HL-60/S4 (cell line): ENCODE measurements at regions not wholly inside any gene's neighbourhood (a gene's known extent, or its start where the extent isn't known, plus 50 kb on each side); places are given as distances from the start of the nearest gene placed in this dataset.

ENCODE experiments used
- in situ Hi-C: fragments of 300-500 bp; cut with MboI; formaldehyde crosslinking; loops from 2 replicates; pipeline ENCODE4 v1.14.3; 2022; ENCODE audit warnings: low sequenced_read_pairs

DNA sequence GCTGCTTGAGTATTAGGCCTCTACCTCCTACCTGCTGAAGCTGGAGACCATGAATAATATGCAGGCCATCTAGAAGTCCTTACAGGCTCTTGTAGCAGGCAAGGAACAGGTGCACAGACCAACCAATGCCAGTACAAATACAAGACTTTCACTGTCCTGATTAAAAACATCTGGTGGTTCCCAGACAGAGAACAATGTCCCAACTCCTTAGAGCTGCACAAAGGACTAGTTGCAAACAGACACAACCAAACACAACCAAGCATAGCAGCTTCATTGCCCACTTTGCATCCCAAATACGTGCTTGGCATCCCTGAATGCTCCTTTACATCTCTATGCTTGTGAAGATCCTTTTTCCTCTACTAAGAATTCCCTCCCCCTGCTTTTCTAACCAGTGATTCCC is 98.1 kb upstream of the CXADR start:
- in situ Hi-C loops = no loop called here

DNA sequence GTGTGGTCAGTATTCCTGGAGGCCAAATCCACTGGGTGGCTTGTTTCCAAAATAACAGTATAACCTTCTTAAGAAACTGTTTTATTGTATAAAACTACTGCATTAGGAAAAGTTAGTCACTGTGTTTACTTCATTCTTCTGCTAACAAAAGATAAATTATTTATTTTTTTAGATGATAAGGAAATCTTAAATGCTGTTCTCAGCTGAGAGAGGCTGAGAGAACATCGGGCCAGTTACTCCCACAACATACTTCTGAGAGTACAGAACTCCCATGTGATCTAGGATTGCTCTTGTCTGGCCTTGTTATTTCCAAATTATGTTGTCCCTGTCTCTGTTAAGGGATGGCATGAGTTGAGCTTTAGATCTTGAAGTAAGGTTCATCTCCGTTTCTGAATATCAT is 96.7 kb upstream of the CXADR start:
- in situ Hi-C loops = no loop called here

DNA sequence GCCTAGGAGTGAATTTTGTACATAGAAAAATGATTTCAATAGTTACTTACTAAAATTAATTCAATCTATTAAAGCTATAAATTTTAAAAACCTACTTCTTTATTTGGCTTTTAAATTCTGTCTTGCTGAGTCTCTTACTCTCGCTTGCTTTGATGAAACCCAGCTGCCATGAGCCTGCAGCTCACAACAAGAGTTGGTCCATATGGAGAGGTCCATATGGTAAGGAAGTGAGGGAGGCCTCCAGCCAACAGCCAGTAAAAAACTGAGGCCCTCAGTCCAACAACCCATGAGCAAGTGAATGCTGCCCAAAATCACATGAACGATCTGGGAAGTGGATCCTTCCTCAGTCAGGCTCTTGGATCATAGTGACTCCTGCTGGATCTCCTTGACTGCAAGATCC is 89.9 kb upstream of the CXADR start:
- in situ Hi-C loops = no loop called here

DNA sequence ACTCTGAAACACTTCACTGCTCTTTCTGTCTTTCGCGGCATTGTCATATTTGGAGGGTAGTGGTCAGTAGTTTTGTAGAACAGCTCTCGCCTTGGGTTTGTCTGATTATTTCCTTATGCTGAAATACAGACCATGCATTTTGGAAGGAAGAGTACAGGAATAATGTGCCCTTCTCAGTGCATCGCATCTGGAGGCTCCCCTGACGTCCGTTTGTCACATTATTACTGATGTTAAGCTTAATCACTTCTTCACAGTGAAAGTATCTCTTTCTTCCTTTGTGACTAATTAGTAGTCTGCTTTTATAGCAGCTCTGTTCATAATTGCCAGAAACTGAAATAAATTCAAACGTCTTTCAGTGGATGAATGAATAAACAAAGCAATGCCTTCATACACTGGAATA is 85.7 kb upstream of the CXADR start:
- in situ Hi-C loops = no loop called here

DNA sequence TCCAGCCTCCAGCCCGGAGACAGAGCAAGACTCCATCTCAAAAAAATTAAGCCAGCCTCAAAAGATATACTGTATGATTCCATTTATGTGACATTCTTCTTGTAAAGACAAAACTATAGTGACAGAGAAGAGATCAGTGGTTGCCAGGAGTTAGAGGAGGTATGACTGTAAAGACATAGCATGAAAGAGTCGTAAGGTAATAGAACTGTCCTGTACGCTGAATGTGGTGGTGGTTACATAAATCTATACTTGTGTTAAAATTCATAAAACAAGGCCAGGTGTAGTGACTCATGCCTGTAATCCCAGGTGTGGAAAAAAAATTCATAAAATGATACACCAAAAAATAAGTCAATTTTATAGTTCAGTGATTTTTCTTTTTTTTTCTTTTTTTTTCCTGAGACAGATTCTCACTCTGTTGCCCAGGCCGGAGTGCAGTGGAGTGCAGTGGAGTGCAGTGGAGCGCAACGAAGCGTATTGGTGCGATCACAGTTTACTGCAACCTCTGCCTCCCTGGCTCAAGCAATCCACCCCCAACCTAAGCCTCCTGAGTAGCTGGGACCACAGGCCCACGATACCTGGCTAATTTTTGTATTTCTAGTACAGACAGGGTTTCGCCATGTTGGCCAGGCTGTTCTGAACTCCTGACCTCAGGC is 84.9 kb upstream of the CXADR start:
- in situ Hi-C loops = no loop called here

DNA sequence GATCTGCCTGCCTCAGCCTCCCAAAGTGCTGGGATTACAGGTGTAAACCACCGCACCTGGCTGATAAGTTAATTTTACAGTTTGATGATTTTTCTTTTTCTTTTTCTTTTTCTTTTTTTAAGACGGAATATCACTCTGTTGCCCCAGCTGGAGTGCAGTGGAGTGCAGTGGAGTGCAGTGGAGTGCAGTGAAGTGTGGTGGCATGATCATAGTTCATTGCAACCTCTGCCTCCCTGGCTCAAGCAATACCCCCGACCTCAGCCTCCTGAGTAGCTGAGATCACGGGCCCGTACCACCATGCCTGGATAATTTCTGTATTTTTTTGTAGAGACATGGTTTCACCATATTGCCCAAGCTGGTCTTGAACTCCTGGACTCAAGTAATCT is 84.4 kb upstream of the CXADR start:
- in situ Hi-C loops = no loop called here

DNA sequence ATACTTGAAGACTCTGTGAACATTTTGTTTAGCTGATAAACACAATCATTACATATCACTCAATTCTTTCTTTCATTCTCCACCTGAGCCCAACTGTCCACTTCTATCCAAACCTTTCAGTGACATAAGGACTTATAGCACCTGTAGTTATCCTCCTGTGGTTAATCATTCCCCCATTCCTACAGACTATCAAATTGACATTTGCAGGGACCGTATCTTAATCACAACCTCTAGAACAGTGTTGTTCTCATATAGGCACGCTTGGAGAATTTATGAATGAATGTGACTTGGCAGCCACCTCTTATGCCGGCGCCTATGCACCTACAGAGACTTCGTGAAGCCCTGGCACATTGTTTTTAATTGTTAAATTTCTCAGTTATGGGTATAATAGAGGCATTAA is 83.9 kb upstream of the CXADR start:
- in situ Hi-C loops = no loop called here

DNA sequence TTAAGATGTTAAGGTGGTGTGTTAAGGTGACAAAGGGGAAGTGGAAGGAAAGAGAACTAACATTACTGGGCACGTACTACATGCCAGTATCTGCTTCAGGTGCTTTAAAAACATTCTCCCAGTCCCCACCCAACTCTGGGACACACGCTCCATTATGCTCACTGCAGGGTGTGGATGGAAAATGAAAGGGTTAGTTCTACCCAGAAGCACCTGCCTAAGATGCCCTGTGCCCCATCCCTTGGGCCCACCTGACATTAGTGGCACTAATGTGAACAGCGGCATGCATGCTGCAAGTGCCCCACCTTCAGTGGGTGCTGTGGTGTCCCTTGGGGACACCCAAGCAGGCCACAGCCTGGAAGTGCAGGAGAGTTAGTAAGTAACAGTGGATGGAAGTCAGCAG is 82.9 kb upstream of the CXADR start:
- in situ Hi-C loops = no loop called here

DNA sequence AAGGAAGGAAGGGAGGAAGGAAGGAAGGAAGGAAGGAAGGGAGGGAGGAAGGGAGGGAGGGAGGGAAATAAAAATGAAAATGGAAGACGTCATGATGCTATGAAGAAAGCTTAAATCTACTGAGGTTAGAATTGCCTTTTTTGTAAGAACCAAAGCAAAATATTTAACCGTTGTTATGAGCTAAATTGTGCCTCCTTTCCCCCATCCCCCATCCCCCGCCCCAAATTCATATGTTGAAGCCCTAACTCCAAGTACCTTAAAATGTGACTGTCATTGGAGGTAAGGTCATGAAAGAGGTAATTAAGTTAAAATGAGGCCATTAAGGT is 80.1 kb upstream of the CXADR start:
- in situ Hi-C loops = no loop called here

DNA sequence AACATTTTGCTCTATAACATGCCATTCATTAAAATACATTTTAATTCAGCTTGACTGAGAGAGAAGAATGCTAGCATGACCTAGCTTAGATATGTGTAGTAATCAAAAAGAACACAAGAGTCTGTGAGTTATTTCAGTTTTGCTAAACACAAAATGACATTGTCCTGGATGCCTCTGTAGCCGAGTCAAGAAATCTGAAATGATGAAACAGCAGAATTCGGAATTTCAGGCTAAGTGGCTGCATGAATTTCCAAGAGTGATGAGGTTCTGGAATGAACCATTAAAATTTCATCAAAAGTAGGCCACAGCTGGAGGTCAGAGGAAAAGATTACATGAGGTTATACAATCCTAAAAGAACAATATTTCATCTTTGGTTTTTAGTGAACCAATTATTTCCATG is 79.1 kb upstream of the CXADR start:
- in situ Hi-C loops = no loop called here

DNA sequence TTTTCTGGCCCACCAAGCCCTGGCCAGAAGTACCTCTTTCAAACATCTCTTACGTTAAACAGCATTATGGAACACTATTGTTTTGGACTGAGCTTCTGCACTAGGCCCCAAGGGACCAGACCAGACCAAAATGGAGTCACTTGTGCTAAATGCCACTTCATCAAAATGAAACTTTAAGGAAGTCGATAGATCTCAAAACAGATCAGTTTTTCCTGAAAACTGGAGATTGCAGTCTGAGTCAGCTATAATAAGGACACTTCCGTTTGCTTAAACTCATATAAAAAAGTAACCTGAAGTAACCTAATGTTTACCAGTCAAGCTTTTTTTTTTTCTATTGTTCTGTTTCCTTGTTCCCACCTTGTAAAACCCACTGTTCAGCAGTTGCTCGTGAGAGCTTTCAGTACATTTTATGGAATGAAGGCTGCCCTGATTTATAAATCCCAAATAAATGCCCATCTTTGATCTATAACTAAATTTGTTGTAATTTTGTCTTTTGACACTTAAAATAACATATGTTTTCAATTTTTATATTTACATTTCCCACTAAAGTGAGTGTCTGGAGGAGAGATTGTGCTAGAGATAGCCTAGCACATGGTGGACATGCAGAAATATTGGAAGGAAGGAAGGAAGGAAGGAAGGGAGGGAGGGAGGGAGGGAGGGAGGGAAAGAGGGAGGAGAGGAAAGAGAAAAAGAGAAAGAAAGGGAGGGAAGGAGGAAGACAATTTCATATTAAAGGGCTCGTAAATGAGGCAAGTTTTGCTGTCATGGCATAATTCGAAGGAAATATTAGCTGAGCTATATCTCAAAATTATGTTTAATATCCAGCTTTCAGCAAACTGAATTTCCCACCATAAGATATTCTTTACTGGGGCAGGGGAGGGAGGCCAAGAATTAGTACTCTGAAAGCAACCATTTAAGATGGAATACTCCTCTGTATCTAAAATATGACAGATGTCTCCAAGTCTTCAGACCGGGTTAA is 77.0 kb upstream of the CXADR start:
- in situ Hi-C loops = no loop called here

DNA sequence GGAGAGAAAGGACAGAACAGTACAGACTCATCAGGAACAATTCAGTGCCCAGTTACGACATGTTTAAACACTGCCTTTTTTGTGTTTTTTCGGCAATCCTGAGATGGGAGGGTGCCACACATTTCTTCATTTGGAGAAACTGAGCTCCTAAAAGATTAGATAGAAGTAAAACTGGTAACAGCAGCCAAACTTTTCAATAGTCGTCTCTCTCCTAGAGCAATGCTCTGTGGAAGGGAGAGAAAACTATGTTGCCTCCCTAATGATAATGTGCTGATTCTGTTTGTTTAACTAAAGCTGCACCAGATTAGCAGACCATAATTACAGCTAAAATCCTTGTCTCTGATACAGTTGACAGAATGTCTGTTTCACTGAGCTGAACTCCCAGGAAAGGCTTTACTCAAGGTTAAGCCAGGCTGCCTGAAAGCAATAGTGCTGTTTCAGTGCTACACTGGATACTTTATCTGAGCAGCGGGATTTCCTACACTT is 76.2 kb upstream of the CXADR start:
- in situ Hi-C loops = no loop called here

DNA sequence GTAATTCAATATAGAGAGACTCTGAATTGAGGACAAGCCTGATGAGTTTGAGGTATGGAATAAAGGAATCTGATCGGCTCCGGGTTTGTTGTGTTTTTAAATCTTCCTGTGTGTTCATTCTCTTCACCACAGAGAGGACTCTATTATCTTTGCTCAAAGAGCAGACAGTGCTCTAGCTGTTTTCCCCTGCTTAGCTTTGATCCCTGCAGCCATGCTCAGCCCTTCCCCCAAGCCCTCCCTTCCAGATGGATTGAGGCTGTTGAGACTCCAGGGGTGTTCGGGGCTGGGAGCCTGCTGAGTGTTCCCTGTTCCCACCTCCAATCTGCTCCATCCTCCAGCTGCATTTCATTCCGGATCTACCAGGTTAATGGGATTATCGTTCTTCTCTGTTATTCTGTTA is 74.2 kb upstream of the CXADR start:
- in situ Hi-C loops = no loop called here

DNA sequence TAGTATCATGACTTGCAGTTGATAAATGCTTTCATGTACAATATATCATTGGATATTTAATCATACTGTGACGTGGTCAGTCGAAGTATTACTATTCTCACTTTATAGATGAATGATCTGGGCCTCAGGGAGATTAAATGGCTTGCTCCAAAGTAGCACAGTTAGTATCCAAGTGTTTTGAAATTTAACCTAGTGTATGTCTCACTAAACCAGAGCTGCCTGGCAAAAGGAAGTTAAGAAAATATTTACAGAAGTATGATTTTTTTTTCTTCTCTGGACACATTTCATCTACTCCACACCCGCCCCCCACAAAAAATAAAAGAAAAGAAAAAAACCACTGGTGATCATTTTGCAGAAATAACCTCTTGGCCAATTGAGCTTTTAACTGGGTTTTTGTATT is 71.9 kb upstream of the CXADR start:
- in situ Hi-C loops = no loop called here

DNA sequence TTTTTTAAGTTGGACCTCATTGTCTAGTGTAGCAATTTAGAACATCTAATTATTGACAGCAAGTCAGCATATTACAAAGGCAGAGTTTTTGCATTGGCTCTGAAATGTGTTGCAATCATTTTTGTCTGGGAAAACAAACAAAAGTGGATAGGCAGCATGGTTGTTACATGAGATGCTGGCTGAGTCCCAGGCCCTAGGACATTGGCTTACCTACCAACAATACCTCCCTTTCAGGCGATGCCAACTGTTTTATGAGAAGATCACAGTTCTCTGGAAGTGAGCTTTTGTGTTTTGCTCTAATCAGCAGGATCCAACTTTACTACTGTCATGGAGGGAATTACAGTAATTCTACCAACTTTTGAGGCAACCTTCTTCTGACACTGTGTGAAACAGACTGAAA is 71.5 kb upstream of the CXADR start:
- in situ Hi-C loops = no loop called here

DNA sequence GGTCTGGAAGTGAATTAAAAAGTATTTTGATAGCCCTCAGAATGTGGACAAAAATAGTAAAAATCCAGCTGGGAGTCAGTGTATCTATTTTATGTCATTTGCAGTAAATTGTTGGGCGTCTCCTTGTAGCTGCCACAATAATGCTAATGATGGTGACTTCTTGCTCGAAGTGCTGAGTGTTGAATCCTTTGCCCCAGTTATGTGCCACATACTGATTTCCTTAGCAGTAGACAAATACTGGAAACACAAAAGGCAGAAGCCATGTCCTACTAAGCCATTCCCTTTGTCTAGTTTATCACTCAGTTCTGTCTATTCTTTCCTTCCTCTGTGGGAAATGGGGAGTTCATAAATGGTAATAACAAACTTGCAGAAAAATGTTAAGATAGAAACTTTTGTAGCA is 70.7 kb upstream of the CXADR start:
- in situ Hi-C loops = no loop called here

DNA sequence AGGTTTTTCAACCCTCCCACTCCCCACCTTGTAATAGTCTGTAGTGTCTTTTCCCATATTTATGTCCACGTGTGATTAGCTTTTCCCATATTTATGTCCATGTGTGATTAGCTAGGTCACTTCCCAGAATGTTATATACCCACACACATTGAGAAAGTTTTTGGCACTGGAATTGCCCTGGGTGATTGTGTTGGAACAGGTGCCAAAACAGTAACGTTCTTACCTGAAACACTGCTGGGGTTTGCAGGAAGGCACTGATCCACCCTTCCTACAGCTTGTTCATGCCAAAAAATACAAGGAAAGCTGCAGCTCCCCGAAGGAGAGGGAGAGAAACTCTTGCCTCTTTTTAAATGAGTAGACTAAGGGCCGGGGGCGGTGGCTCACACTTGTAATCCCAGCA is 68.0 kb upstream of the CXADR start:
- in situ Hi-C loops = no loop called here

DNA sequence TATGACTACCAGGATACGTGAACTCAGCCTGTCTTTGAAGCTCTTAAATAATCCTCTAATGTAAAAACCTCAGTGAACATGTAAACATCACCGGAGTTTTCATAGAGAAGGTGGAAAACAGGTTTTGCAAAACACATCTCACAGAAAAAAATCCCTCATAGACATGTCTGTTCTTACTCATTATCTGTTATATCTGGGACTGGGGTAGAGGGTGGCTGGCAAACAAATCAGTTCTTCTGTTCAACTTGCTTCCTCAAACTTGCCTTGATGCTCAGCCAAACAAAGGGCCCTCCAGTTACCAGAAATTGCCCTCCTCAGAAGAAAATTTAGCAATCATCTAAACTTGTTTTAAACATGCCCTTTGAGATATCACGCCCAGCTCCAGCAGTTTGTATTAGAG is 66.1 kb upstream of the CXADR start:
- in situ Hi-C loops = no loop called here

DNA sequence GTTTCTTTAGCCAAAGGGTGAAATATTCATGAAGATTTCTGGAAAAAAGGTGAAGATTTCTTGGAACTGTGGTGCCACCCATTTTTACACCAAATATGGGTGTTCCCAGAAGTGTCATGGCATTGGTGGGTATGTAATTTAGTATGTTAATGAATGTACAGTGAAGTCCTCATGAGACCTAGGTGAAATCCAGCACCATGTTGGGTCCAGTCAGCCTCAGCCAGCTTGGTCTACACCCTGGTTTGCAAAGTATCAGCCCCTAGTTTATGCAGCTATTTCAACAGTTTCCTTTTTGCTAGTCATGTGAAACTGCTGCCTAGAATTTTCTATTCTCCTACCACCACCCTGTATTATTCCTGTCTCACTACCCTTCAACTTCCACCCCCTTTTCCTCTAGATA is 63.1 kb upstream of the CXADR start:
- in situ Hi-C loops = no loop called here

DNA sequence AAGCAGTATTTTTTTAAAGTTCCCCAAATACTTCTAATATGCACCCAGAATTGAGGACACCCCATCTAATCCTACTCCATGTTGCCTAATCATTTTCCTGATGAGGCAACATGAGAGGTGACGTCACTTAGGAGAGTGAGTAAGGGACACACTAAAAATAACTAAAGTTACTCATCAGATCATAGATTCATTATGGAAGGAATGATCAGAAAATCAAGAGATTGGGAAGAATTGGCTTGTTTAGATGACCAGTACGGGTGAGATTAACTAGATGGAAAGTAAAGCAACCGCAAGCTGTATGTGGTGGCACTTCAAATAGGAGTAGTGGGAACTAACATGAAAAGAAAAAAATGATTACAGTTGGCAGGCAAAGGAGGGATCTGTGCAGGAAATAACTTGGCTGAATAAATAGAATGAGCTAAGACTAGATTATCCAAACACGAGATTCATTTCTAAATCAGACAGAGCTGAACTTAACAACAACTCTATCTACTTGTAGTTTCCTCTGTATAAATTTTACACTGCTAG is 61.4 kb upstream of the CXADR start:
- in situ Hi-C loops = no loop called here

DNA sequence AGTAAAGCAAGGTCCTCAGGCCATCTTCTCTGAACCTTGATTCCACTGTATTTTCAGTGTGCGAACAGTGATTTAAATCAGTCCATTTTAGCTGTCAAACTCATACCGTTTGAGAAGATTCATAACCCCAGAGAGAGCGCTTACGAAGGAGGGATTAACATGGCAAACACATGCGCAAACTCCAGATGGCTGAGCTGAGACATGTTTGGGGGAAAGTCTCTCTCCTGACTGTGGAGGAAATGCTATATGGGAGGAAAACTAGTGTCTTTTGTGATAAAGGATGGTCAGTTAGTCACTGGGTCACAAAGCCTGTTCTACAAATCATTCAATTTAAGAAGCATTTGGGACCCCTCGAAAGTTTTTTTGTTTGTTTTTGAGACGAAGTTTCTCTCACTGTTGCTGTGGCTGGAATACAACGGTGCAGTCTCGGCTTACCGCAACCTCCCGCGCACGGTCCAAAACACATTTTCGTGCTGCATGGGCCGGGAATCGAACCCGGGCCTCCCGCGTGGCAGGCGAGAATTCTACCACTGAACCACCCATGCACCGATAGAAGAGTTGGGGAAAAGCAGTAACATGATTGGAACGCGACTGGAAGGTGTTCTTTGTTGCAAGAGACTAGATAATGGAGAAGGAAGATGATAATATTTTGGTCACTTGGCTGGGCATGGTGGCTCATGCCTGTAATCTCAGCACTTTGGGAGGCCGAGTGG is 58.4 kb upstream of the CXADR start:
- in situ Hi-C loops = no loop called here

DNA sequence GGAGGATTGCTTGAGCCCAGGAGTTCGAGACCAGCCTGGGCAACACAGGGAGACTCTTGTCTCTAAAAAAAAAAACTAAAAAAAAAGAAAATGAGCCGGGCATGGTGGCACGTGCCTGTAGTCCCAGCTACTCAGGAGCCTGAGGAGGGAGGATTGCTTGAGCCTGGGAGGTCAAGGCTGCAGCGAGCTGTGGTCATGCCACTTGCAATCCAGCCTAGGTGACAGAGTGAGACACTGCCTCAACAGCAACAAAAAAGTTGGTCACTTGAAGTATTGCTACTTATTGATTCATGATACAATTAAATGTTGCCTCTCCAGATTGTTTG is 57.9 kb upstream of the CXADR start:
- in situ Hi-C loops = no loop called here
